ENCODE measurements at regions not wholly inside any gene's neighbourhood (a gene's known extent, or its start where the extent isn't known, plus 50 kb on each side); places are given as distances from the start of the nearest gene placed in this dataset.
A peak's percentile ranks its signal among the peaks of the same experiment; 100 is the strongest.

DNA sequence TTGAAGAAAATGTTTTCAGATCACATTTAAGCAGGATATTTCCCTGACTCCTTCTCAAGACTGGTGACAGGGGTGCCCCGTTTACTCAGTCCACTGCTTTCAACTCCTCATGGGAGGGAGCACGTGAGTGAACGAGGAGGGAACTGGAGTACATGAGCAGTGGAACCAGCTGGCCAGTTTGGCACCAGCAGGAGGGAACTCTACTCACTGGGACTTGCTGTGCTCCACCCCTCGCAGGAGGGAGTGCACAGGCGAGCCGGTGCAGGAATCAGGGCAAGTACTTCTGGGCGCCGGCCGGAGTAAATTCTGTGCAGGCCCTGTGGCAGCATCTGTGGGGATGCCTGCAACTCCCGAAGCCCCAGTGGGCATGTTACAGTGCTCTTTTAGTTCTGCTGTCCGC is 1941.1 kb upstream of the C9orf72 start:
- peak overlapping the region in 1 of 4 experiments; percentile 20; a peak in 1 of 8 replicates for H3K4me3 ChIP-seq (ENCODE audit: extremely low read depth in 1 of 4, insufficient read depth in 2 of 4, low read depth in 3 of 4, low read length in 4 of 4)
- peaks cover 16 to 20% of the 10 kb centered on the region in 2 experiments for H3K9me3 ChIP-seq (ENCODE audit: insufficient read depth in 2 of 2, low read depth in 1 of 2, low read length in 1 of 2)
- no peak overlapping the region for H3K27ac ChIP-seq (ENCODE audit: low read depth, low read length)
- peaks cover 0 to 4% (median 0%) of the 10 kb centered on the region in 4 experiments; a peak in 2 of 8 replicates for H3K36me3 ChIP-seq (ENCODE audit: control insufficient read depth in 2 of 4, insufficient read depth in 4 of 4, low read length in 3 of 4)
- H4K20me1 ChIP-seq (replicated peaks in 1 of 2; ENCODE audit: control insufficient read depth in 1 of 2, insufficient read depth in 2 of 2, low read length in 2 of 2) = no peaks in the 10 kb centered on the region
- H2BK20ac ChIP-seq (ENCODE audit: low read length) = no peak overlapping the region
- H4K91ac ChIP-seq (replicated peaks; ENCODE audit: insufficient read length, low read length) = peak overlapping the region; percentile 58
- H2BK5ac ChIP-seq (ENCODE audit: low read depth, low read length) = peak overlapping the region; percentile 36; the same call in 1 of the 2 replicates
- ChIA-PET CTCF (ENCODE audit: partially characterized antibody) (no interaction called here), POLR2A (ENCODE audit: partially characterized antibody) (no interaction called here)
- peak overlapping the region; percentile 0; the same call in 1 of the 2 replicates for H3K18ac ChIP-seq (ENCODE audit: extremely low read depth, low read length)
- peak overlapping the region; percentile 24 for H2BK120ac ChIP-seq (replicated peaks; ENCODE audit: low read depth, low read length)
- no peaks in the 10 kb centered on the region for H3K27me3 ChIP-seq (replicated peaks in 1 of 4; ENCODE audit: control insufficient read depth in 3 of 4, extremely low read depth in 1 of 4, insufficient read depth in 3 of 4, low read length in 3 of 4)
- 74% methylated on average over 11 of the region's 11 CpGs; no CpG with 5 or more reads in 1 of the 2 experiments for WGBS, 2 experiments (ENCODE audit: extremely low coverage in 1 of 2, insufficient coverage in 1 of 2, insufficient read length in 1 of 2, insufficient replicate concordance in 2 of 2, low coverage in 1 of 2, low lambda C conversion rate in 2 of 2, missing lambda C conversion rate in 1 of 2)
- no peak overlapping the region for H3K14ac ChIP-seq (ENCODE audit: insufficient read length)
- 0 out of 2 replicates have a peak, but pooled peaks cover 5% of the 10 kb centered on the region for H3K23me2 ChIP-seq (ENCODE audit: low read depth, low read length)
- DNase-seq (ENCODE audit: low read depth in 1 of 2, low spot score in 2 of 2) (peak in 1 of 2 experiments; percentile 61), FAIRE-seq (no peak)
- no peak overlapping the region for H4K8ac ChIP-seq (ENCODE audit: extremely low read depth, insufficient read depth, low read length)
- TF ChIP-seq, protein P1, sequence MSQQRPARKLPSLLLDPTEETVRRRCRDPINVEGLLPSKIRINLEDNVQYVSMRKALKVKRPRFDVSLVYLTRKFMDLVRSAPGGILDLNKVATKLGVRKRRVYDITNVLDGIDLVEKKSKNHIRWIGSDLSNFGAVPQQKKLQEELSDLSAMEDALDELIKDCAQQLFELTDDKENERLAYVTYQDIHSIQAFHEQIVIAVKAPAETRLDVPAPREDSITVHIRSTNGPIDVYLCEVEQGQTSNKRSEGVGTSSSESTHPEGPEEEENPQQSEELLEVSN (IDR thresholded peaks at IDR 0.05) = peak; percentile 75
- no peak for TF ChIP-seq KDM1A (IDR thresholded peaks at IDR 0.05; ENCODE audit: borderline replicate concordance, low read length)
- TF ChIP-seq, protein P2, sequence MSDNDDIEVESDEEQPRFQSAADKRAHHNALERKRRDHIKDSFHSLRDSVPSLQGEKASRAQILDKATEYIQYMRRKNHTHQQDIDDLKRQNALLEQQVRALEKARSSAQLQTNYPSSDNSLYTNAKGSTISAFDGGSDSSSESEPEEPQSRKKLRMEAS (IDR thresholded peaks at IDR 0.05) = peak; percentile 58; the same call in 1 of the 2 replicates
- H3K4me1 ChIP-seq (replicated peaks in 1 of 4; ENCODE audit: control insufficient read depth in 3 of 4, insufficient read depth in 4 of 4, low read length in 3 of 4) = peaks cover 4 to 11% (median 9%) of the 10 kb centered on the region in 4 experiments; a peak in 5 of 7 replicates
- H3K9ac ChIP-seq (replicated peaks in 1 of 4; ENCODE audit: extremely low read depth in 1 of 4, low read depth in 3 of 4, low read length in 3 of 4) = no peak overlapping the region
- no peak overlapping the region for H3K56ac ChIP-seq (replicated peaks; ENCODE audit: insufficient read length, low read depth, low read length)
- H2BK15ac ChIP-seq (ENCODE audit: low read length) = no peak overlapping the region; the same call in 1 of the 2 replicates
- no peak overlapping the region; the same call in 1 of the 2 replicates for H2BK12ac ChIP-seq (ENCODE audit: low read depth, low read length)
- H2AFZ ChIP-seq (ENCODE audit: low read length) = peak overlapping the region; percentile 94
- H3K79me1 ChIP-seq (ENCODE audit: low read depth, low read length) = no peaks in the 10 kb centered on the region
- no peak overlapping the region for H3K23ac ChIP-seq (ENCODE audit: insufficient read length)
- peak overlapping the region in 1 of 2 experiments; percentile 64; a peak in 2 of 4 replicates for H3K4me2 ChIP-seq (ENCODE audit: insufficient read depth in 1 of 2, low read depth in 2 of 2, low read length in 2 of 2)
- H3K4ac ChIP-seq (replicated peaks; ENCODE audit: insufficient read length, low read depth, low read length) = no peak overlapping the region
- H2AK5ac ChIP-seq (ENCODE audit: low read depth, low read length) = no peak overlapping the region
- H3K79me2 ChIP-seq (ENCODE audit: control insufficient read depth in 1 of 2, insufficient read depth in 2 of 2, low read length in 2 of 2) = no peaks in the 10 kb centered on the region
- no peak overlapping the region for H4K5ac ChIP-seq (ENCODE audit: insufficient read length, low read depth, low read length)
